IPS-NIHi7 (cell line): ENCODE measurements at regions not wholly inside any gene's neighbourhood (a gene's known extent, or its start where the extent isn't known, plus 50 kb on each side); places are given as distances from the start of the nearest gene placed in this dataset.

Experiments
- DNase-seq: peaks from one replicate; pipeline ENCODE4 v3.0.0; 2012; ENCODE audit warnings: mixed read lengths; ENCODE audit errors: extremely low spot score

GRCh38 chr13:74000876-74001275 lies 133.3 kb downstream of the KLF12 start:
- no peak for DNase-seq

- DNase-seq: no peak
These were observed 135.6 kb downstream of the KLF12 start for GRCh38 chr13:73998631-73999030.

- DNase-seq: no peak
These were observed 136.2 kb downstream of the KLF12 start for GRCh38 chr13:73997964-73998363.

- DNase-seq: no peak
These were observed 137.6 kb downstream of the KLF12 start for GRCh38 chr13:73996569-73996968.

GRCh38 chr13:73995736-73996135 lies 138.5 kb downstream of the KLF12 start:
- no peak for DNase-seq

- no peak for DNase-seq
These were observed 140.5 kb downstream of the KLF12 start for GRCh38 chr13:73993661-73994060.

- no peak for DNase-seq
These were observed 142.3 kb downstream of the KLF12 start for GRCh38 chr13:73991884-73992283.

GRCh38 chr13:73991384-73991783 lies 142.8 kb downstream of the KLF12 start:
- DNase-seq: no peak

- DNase-seq: no peak
These were observed 144.9 kb downstream of the KLF12 start for GRCh38 chr13:73989244-73989843.

- DNase-seq: no peak
These were observed 145.7 kb downstream of the KLF12 start for GRCh38 chr13:73988461-73988860.

GRCh38 chr13:73987618-73988017 lies 146.6 kb downstream of the KLF12 start:
- DNase-seq: no peak

- no peak for DNase-seq
These were observed 148.4 kb downstream of the KLF12 start for GRCh38 chr13:73985783-73986182.

- peak; percentile 15 for DNase-seq
These were observed 149.1 kb downstream of the KLF12 start for GRCh38 chr13:73984949-73985691.

- DNase-seq: no peak
These were observed 150.0 kb downstream of the KLF12 start for GRCh38 chr13:73984201-73984600.

- DNase-seq: no peak
These were observed 151.1 kb downstream of the KLF12 start for GRCh38 chr13:73983109-73983508.

- DNase-seq: no peak
These were observed 152.6 kb downstream of the KLF12 start for GRCh38 chr13:73981595-73981994.

- DNase-seq: no peak
These were observed 158.4 kb downstream of the KLF12 start for GRCh38 chr13:73975767-73976166.

GRCh38 chr13:73974051-73974450 lies 160.2 kb downstream of the KLF12 start:
- no peak for DNase-seq

GRCh38 chr13:73973156-73973555 lies 161.0 kb downstream of the KLF12 start:
- DNase-seq: no peak

GRCh38 chr13:73972545-73972944 lies 161.7 kb downstream of the KLF12 start:
- DNase-seq: no peak

GRCh38 chr13:73971481-73971880 lies 162.7 kb downstream of the KLF12 start:
- no peak for DNase-seq

- no peak for DNase-seq
These were observed 163.7 kb downstream of the KLF12 start for GRCh38 chr13:73970421-73971055.
